Heart left ventricle (tissue), 16 donors: ENCODE measurements at regions not wholly inside any gene's neighbourhood (a gene's known extent, or its start where the extent isn't known, plus 50 kb on each side); places are given as distances from the start of the nearest gene placed in this dataset.

Experiments used
- ATAC-seq, 4 donors: fragments of 200-7000 bp; cut with Tn5 transposase; one replicate each; pipeline ENCODE4 v1.9.1; 2020 to 2022; ENCODE audit warnings: moderate library complexity in 4 of 4, mild to moderate bottlenecking in 3 of 4, moderate number of reproducible peaks in 1 of 4
- DNase-seq, 5 donors: peaks; one replicate each; pipeline ENCODE4 v3.0.0-alpha.2; 2020
- H3K27ac ChIP-seq, 12 donors: fragments of 200-600 bp; sonication (generic) in 4 of 12; one replicate each; pipeline versions ENCODE4 v1.5.0 to v1.8.0; 2016 to 2022; ENCODE audit warnings: mild to moderate bottlenecking in 2 of 12
- H3K27me3 ChIP-seq, 9 donors: fragments of 200-600 bp; sonication (generic) in 2 of 9; one replicate each; pipeline versions ENCODE4 v1.5.1 to v1.8.0; 2016 to 2022; ENCODE audit warnings: mild to moderate bottlenecking in 3 of 9
- H3K36me3 ChIP-seq, 9 donors: fragments of 200-600 bp; sonication (generic) in 2 of 9; one replicate each; pipeline versions ENCODE4 v1.5.0 to v1.8.0; 2018 to 2022; ENCODE audit warnings: mild to moderate bottlenecking in 2 of 9
- H3K4me1 ChIP-seq, 12 donors: fragments of 200-600 bp; sonication (generic) in 4 of 12; one replicate each; pipeline versions ENCODE4 v1.5.0 to v1.8.0; 2016 to 2022; ENCODE audit warnings: mild to moderate bottlenecking in 3 of 12
- H3K4me3 ChIP-seq, 12 donors: fragments of 200-600 bp; sonication (generic) in 4 of 12; one replicate each; pipeline versions ENCODE4 v1.5.0 to v1.8.0; 2017 to 2022; ENCODE audit warnings: mild to moderate bottlenecking in 9 of 12, moderate library complexity in 4 of 12
- H3K9me3 ChIP-seq, 12 donors: fragments of 200-600 bp; sonication (generic) in 4 of 12; one replicate each; pipeline versions ENCODE4 v1.5.0 to v1.8.0; 2016 to 2022; ENCODE audit warnings: mild to moderate bottlenecking in 1 of 12
- POLR2A ChIP-seq, 2 donors: fragments of 450-650 bp; IDR thresholded peaks; one replicate each; pipeline ENCODE4 v1.6.1; 2017; ENCODE audit warnings: antibody characterized with exemption in 2 of 2, mild to moderate bottlenecking in 2 of 2, moderate library complexity in 2 of 2
- WGBS, 4 donors: extraction: QIAGEN DNeasy Blood & Tissue Kit in 2 of 4; methylation state at CpG; one replicate each; pipeline versions ENCODE4 v1.1.5 to v1.1.7; 2013 to 2018; 5-methylcytosine and 5-hydroxymethylcytosine counted together
- intact Hi-C, 10 donors: fragments of 100-400 bp; cut with DNase I; formaldehyde crosslinking; loops; one replicate each; pipeline versions ENCODE4 v1.11.1 to v1.14.2; 2022
- TF ChIP-seq, protein P1 (sequence below), 12 donors: fragments of 200-600 bp; sonication (generic) in 4 of 12; IDR thresholded peaks; one replicate each; pipeline versions ENCODE4 v1.5.0 to v1.8.0; 2018 to 2022; ENCODE audit warnings: antibody characterized with exemption in 12 of 12, mild to moderate bottlenecking in 5 of 12
- donor health status: ischemic (EF 13 %, LVEDD 7.1; RV severe dilation, severe dysfunction).
- donor health status: healthy with polysubstance abuse.
- donor health status: DM: no; HTN: yes; CAD: no.
- donor health status: DM: no; HTN: no; CAD: no.
- donor health status: ischemic (EF 25% LVEDD 6.9; RV normal size, moderate dysfunction).
- donor health status: ischemic (EF 25% LVEDD 5.7; RV mildly dilated, moderate dysfunction).
- donor health status: healthy.
- donor health status: DM: yes; HTN: yes; CAD: no.
- donor health status: ischemic (EF 35%, LVEDD 5.7; RV mildly dilated, moderate dysfunction).
- donor health status: nonischemic (EF 11% LVEDD 7.7; RV severe dilation, severe dysfunction).
- donor health status: DM: yes; HTN: yes; CAD: no.
- donor health status: PGD.
- donor health status: ischemic (EF 29% LVEDD 5.4; RV normal size, mild dysfunction).
- donor health status: nonischemic (EF 23%, LVEDD 6.1; RV moderate dilation, normal function).

DNA sequence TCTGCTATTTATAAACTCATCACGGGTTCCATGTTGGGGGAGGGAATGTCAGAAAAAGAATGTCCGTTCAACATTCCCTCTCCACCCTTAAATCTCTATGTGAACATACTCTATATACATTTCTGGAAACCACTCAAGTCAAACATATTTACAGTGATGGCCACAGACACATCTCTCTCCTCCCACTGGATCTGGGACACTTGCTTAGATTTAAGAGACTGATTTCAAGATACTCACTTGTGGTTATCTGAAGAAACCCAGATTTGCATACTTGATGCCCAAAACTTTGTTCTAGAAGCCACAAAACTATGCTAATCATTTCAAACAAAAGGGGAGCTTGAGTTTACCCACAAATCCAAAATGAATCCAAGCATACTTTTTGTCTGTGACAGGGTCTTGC, 182.9 kb upstream of the SOX9 start:
- intact Hi-C loops = loop anchor here in 1 of 10 donors (10.0 kb wide), 1 partner anchor 57 kb away; no protein-coding TSS in a partner anchor
- no peaks in the 10 kb centered on the region for H3K4me1 ChIP-seq
- no peak for DNase-seq
- no peak overlapping the region for H3K27ac ChIP-seq
- H3K36me3 ChIP-seq = no peaks in the 10 kb centered on the region
- no peak overlapping the region for H3K4me3 ChIP-seq
- no peak for TF ChIP-seq POLR2A (IDR thresholded peaks at IDR 0.05)
- TF ChIP-seq, protein P1, sequence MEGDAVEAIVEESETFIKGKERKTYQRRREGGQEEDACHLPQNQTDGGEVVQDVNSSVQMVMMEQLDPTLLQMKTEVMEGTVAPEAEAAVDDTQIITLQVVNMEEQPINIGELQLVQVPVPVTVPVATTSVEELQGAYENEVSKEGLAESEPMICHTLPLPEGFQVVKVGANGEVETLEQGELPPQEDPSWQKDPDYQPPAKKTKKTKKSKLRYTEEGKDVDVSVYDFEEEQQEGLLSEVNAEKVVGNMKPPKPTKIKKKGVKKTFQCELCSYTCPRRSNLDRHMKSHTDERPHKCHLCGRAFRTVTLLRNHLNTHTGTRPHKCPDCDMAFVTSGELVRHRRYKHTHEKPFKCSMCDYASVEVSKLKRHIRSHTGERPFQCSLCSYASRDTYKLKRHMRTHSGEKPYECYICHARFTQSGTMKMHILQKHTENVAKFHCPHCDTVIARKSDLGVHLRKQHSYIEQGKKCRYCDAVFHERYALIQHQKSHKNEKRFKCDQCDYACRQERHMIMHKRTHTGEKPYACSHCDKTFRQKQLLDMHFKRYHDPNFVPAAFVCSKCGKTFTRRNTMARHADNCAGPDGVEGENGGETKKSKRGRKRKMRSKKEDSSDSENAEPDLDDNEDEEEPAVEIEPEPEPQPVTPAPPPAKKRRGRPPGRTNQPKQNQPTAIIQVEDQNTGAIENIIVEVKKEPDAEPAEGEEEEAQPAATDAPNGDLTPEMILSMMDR (IDR thresholded peaks at IDR 0.05) = no peak
- no peaks in the 10 kb centered on the region for H3K9me3 ChIP-seq
- ATAC-seq = no peak
- no peaks in the 10 kb centered on the region for H3K27me3 ChIP-seq
- whole genome bisulfite sequencing, 4 donors = 48 to 58% (median 53%) methylated on average over 2 of the region's 2 CpGs

DNA sequence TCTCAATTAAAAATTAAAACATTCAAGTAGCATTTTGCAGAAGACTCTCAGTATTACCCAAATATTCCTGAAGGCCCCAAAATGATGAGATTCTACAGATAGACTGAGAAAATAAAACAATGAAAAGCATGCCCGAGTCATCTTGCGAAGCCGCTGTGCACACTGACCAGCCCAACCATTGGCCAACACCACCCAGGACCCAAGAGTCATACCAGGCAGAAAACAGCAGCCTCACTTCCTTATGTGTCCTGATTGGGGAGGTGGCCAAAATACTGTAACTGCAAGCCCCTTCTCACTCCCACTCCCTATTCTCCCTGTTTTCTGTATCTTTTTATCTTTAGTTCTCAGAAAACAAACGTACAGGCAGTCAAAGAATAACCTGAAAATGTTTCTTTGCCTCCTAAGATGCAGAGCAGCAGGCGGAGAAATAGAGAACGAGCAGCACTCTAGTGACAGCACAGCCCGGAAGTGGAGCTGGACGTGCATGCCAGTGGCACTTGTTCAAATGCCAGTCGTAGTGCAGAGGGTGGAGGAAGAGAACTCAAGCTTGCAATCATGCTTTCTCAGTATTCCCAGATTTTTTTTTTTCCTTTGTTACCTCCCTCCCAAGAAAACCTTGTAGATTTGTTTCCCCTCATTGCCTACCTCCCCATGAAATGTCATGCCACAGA, 182.3 kb upstream of the SOX9 start:
- 54 to 58% (median 56%) methylated on average over 9 of the region's 9 CpGs for WGBS, 4 donors
- ATAC-seq (peak in 3 of 4 donors; percentile 71 to 81 (median 75)), DNase-seq (peak in 3 of 5 donors; percentile 13 to 48 (median 34))
- no peak overlapping the region for H3K4me3 ChIP-seq
- intact Hi-C loops = loop anchor here in 1 of 10 donors (10.0 kb wide), 1 partner anchor 56 kb away; no protein-coding TSS in a partner anchor
- H3K9me3 ChIP-seq = no peaks in the 10 kb centered on the region
- H3K4me1 ChIP-seq = no peaks in the 10 kb centered on the region
- TF ChIP-seq, protein P1 (IDR thresholded peaks at IDR 0.05) = no peak
- no peak for TF ChIP-seq POLR2A (IDR thresholded peaks at IDR 0.05)
- H3K27me3 ChIP-seq = no peaks in the 10 kb centered on the region
- no peak overlapping the region for H3K27ac ChIP-seq
- H3K36me3 ChIP-seq = no peaks in the 10 kb centered on the region

DNA sequence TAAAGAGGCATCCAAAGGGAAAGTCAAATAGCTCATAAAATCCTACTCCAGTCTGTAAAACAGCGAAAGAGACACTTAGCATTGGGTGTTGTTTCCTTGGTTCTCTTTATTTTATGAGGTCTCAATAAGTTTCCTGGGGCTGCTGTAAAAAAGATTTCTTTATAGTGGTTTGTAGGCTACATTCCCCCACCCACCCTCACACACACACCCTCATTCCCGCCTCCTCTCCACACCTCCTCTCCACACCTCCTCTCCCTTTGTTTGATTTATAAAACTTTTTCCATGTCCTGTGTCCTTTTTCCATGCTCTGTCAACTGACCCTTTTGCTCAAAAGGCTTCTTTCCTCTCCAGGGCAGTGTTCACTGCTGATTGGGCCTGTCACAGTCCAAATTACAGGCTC, 178.9 kb upstream of the SOX9 start:
- Histone ChIP-seq H3K9me3 (no peaks in the 10 kb centered on the region), H3K27ac (no peak overlapping the region), H3K4me3 (no peak overlapping the region), H3K4me1 (no peaks in the 10 kb centered on the region), H3K36me3 (no peaks in the 10 kb centered on the region), H3K27me3 (no peaks in the 10 kb centered on the region)
- ATAC-seq (no peak), DNase-seq (no peak)
- WGBS, 4 donors = 78 to 88% (median 83%) methylated on average over 2 of the region's 2 CpGs
- TF ChIP-seq, protein P1 (IDR thresholded peaks at IDR 0.05) = no peak
- no peak for TF ChIP-seq POLR2A (IDR thresholded peaks at IDR 0.05)
- intact Hi-C loops = no loop called here

DNA sequence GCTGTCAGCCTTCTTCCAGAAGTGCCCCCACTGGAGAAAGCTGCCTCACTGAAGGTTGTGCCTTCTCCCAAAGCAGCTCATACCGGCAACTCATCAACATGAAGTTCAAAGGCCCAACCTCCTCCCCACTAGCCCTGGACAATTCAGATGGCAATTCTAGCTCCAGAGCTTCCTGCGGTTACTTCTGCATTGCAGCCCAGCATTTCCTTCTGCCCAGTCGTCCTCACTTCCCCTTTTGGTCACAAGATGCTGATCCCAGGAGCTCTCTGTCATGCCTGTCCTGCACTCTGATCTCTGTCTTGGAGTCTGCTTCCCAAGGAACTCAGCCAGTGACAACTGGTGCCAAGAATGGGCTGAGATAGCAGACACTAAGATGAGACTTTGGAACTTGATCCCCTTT, 178.2 kb upstream of the SOX9 start:
- TF ChIP-seq POLR2A (IDR thresholded peaks at IDR 0.05) = no peak
- TF ChIP-seq, protein P1 (IDR thresholded peaks at IDR 0.05) = no peak
- peak in 2 of 5 donors; percentile 6 to 25 for DNase-seq
- WGBS, 4 donors = 44 to 59% (median 51%) methylated on average over 3 of the region's 3 CpGs
- Histone ChIP-seq H3K4me1 (no peaks in the 10 kb centered on the region), H3K9me3 (no peaks in the 10 kb centered on the region), H3K27me3 (no peaks in the 10 kb centered on the region), H3K4me3 (no peak overlapping the region), H3K27ac (no peak overlapping the region), H3K36me3 (no peaks in the 10 kb centered on the region)
- intact Hi-C loops = no loop called here
- no peak for ATAC-seq
